Neural cell (in vitro differentiated cells): ENCODE measurements at regions not wholly inside any gene's neighbourhood (a gene's known extent, or its start where the extent isn't known, plus 50 kb on each side); places are given as distances from the start of the nearest gene placed in this dataset.

Experiments
- CTCF ChIP-seq: fragments of 450-650 bp; IDR thresholded peaks from 2 replicates; pipeline ENCODE4 v1.5.1; 2014; ENCODE audit warnings: antibody characterized with exemption, mild to moderate bottlenecking, moderate library complexity; ENCODE audit not compliant: poor library complexity, severe bottlenecking
- EP300 ChIP-seq: fragments of 450-650 bp; conservative IDR thresholded peaks from 2 replicates; pipeline ENCODE4 v1.6.1; 2014; ENCODE audit warnings: antibody characterized with exemption, mild to moderate bottlenecking, moderate library complexity; ENCODE audit not compliant: poor library complexity, severe bottlenecking
- EZH2 ChIP-seq: fragments of 200-600, 300-800 bp; shearing (Covaris generic), sonication (generic); IDR thresholded peaks from 2 replicates; pipeline ENCODE4 v1.6.1; 2014; ENCODE audit warnings: antibody characterized with exemption, low read length, borderline replicate concordance, mild to moderate bottlenecking; ENCODE audit not compliant: insufficient read depth, poor library complexity, severe bottlenecking
- POLR2AphosphoS5 ChIP-seq: IDR thresholded peaks from 2 replicates; pipeline ENCODE4 v1.6.1; 2012
- RAD21 ChIP-seq: fragments of 450-650 bp; conservative IDR thresholded peaks from 2 replicates; pipeline ENCODE4 v1.6.1; 2014; ENCODE audit warnings: antibody characterized with exemption, mild to moderate bottlenecking, moderate library complexity
- SMC3 ChIP-seq: fragments of 450-650 bp; conservative IDR thresholded peaks from 2 replicates; pipeline ENCODE4 v1.6.1; 2014; ENCODE audit warnings: antibody characterized with exemption, mild to moderate bottlenecking, moderate library complexity; ENCODE audit not compliant: poor library complexity

GRCh38 chr21:14713109-14713508, 167.0 kb upstream of the SAMSN1 start:
- TF ChIP-seq POLR2AphosphoS5 (no peak), CTCF (no peak), RAD21 (no peak), EZH2 (no peak), EP300 (no peak), SMC3 (no peak)
